SKM-1 treated with dmso at 0.1 percent for 144 hours (cell line): ENCODE measurements at regions not wholly inside any gene's neighbourhood (a gene's known extent, or its start where the extent isn't known, plus 50 kb on each side); places are given as distances from the start of the nearest gene placed in this dataset.

Experiments
- DNase-seq: peaks from one replicate; lab custom pipeline; 2025; ENCODE audit not compliant: unreplicated experiment; lab: John Stamatoyannopoulos, UW

GRCh38 chr5:158376679-158377078, 517.7 kb upstream of the CLINT1 start:
- no peak for DNase-seq

GRCh38 chr5:158375531-158375930, 516.6 kb upstream of the CLINT1 start:
- peak; percentile 59 for DNase-seq

- DNase-seq, result peak; percentile 80
Measured at GRCh38 chr5:158373608-158374395, 514.9 kb upstream of the CLINT1 start.

GRCh38 chr5:158369241-158369640, 510.3 kb upstream of the CLINT1 start:
- no peak for DNase-seq

- no peak for DNase-seq
Measured at GRCh38 chr5:158368686-158369085, 509.7 kb upstream of the CLINT1 start.

- DNase-seq, result no peak
Measured at GRCh38 chr5:158364367-158364766, 505.4 kb upstream of the CLINT1 start.

GRCh38 chr5:158354958-158355357, 496.0 kb upstream of the CLINT1 start:
- no peak for DNase-seq

- DNase-seq, result no peak
Measured at GRCh38 chr5:158351485-158352125, 492.7 kb upstream of the CLINT1 start.

GRCh38 chr5:158349987-158350386, 491.0 kb upstream of the CLINT1 start:
- no peak for DNase-seq

GRCh38 chr5:158344376-158344775, 485.4 kb upstream of the CLINT1 start:
- DNase-seq, result no peak

GRCh38 chr5:158340608-158341007, 481.7 kb upstream of the CLINT1 start:
- DNase-seq, result no peak

GRCh38 chr5:158326256-158326655, 467.3 kb upstream of the CLINT1 start:
- DNase-seq, result no peak

GRCh38 chr5:158324236-158324635, 465.3 kb upstream of the CLINT1 start:
- DNase-seq, result no peak

GRCh38 chr5:158322620-158323019, 463.7 kb upstream of the CLINT1 start:
- DNase-seq, result no peak

- no peak for DNase-seq
Measured at GRCh38 chr5:158320934-158321333, 462.0 kb upstream of the CLINT1 start.

- DNase-seq, result no peak
Measured at GRCh38 chr5:158320178-158320674, 461.3 kb upstream of the CLINT1 start.

- no peak for DNase-seq
Measured at GRCh38 chr5:158317507-158317906, 458.6 kb upstream of the CLINT1 start.

GRCh38 chr5:158313733-158314464, 455.0 kb upstream of the CLINT1 start:
- DNase-seq, result no peak

- DNase-seq, result no peak
Measured at GRCh38 chr5:158313027-158313732, 454.2 kb upstream of the CLINT1 start.

GRCh38 chr5:158309088-158309807, 450.3 kb upstream of the CLINT1 start:
- no peak for DNase-seq
